Ovary (tissue), 3 donors: ENCODE measurements at regions not wholly inside any gene's neighbourhood (a gene's known extent, or its start where the extent isn't known, plus 50 kb on each side); places are given as distances from the start of the nearest gene placed in this dataset.

Source experiments
- POLR2A ChIP-seq: fragments of 450-650 bp; IDR thresholded peaks from one replicate; pipeline ENCODE4 v1.6.1; 2017; ENCODE audit warnings: antibody characterized with exemption, mild to moderate bottlenecking, moderate library complexity
- TF ChIP-seq, protein P1 (sequence below), 3 donors: fragments of 450-650 bp in 2 of 3; fragments of 200-600 bp in 1 of 3; IDR thresholded peaks; one replicate each; pipeline versions ENCODE4 v1.5.1 to v1.8.0; 2016 to 2022; ENCODE audit warnings: antibody characterized with exemption in 3 of 3, mild to moderate bottlenecking in 1 of 3
- donor health status: DM: no; HTN: no; CAD: no.

DNA sequence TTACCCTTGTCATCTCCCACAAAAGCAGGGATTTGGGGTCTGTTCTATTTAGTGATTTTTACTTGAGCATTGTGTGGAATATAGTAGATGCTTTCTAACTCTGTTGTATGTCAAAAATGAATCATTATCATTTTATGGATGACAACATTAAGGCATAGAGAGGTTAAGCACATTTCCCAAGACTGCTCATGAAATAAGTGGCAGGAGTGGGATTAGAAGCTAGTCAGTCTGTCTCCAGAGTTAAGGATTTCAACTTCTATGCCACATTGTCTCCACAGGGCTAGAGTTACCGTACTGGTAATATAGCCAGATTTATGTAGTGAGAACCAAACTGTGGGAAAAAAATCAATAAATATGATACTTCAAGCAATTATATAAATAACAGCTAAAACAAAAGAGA is 170.6 kb upstream of the DCN start:
- TF ChIP-seq POLR2A = no peak
- TF ChIP-seq, protein P1, sequence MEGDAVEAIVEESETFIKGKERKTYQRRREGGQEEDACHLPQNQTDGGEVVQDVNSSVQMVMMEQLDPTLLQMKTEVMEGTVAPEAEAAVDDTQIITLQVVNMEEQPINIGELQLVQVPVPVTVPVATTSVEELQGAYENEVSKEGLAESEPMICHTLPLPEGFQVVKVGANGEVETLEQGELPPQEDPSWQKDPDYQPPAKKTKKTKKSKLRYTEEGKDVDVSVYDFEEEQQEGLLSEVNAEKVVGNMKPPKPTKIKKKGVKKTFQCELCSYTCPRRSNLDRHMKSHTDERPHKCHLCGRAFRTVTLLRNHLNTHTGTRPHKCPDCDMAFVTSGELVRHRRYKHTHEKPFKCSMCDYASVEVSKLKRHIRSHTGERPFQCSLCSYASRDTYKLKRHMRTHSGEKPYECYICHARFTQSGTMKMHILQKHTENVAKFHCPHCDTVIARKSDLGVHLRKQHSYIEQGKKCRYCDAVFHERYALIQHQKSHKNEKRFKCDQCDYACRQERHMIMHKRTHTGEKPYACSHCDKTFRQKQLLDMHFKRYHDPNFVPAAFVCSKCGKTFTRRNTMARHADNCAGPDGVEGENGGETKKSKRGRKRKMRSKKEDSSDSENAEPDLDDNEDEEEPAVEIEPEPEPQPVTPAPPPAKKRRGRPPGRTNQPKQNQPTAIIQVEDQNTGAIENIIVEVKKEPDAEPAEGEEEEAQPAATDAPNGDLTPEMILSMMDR (IDR thresholded peaks at IDR 0.05) = no peak
